Glutamatergic neuron (in vitro differentiated cells): ENCODE measurements at regions not wholly inside any gene's neighbourhood (a gene's known extent, or its start where the extent isn't known, plus 50 kb on each side); places are given as distances from the start of the nearest gene placed in this dataset.

Experiments used
- DNase-seq: peaks from one replicate; pipeline ENCODE4 v3.0.0; 2022
- H3K27ac Mint-ChIP-seq: one replicate; pipeline ENCODE4 v1.8.0; 2020; ENCODE audit warnings: mild to moderate bottlenecking, mixed read lengths, inconsistent platforms; ENCODE audit not compliant: unreplicated experiment
- H3K27me3 Mint-ChIP-seq: one replicate; pipeline ENCODE4 v1.8.0; 2020; ENCODE audit warnings: mild to moderate bottlenecking, moderate library complexity, mixed read lengths, inconsistent platforms; ENCODE audit not compliant: unreplicated experiment
- H3K36me3 Mint-ChIP-seq: one replicate; pipeline ENCODE4 v1.8.0; 2020; ENCODE audit warnings: mild to moderate bottlenecking, mixed read lengths, inconsistent platforms; ENCODE audit not compliant: unreplicated experiment
- H3K4me1 Mint-ChIP-seq: one replicate; pipeline ENCODE4 v1.8.0; 2020; ENCODE audit warnings: mild to moderate bottlenecking, low read depth, mixed read lengths, inconsistent platforms; ENCODE audit not compliant: unreplicated experiment
- H3K4me3 Mint-ChIP-seq: one replicate; pipeline ENCODE4 v1.8.0; 2020; ENCODE audit warnings: mild to moderate bottlenecking, mixed read lengths, inconsistent platforms; ENCODE audit not compliant: unreplicated experiment
- H3K9me3 Mint-ChIP-seq: one replicate; pipeline ENCODE4 v1.8.0; 2020; ENCODE audit warnings: mild to moderate bottlenecking, moderate library complexity, mixed read lengths, inconsistent platforms; ENCODE audit not compliant: unreplicated experiment
- CTCF ChIP-seq: fragments of 200-600 bp; sonication (generic); IDR thresholded peaks from one replicate; pipeline ENCODE4 v1.5.0; 2021; ENCODE audit not compliant: partially characterized antibody, unreplicated experiment

GRCh38 chr20:10784554-10785183, 110.9 kb upstream of the JAG1 start:
- Mint-ChIP-seq H3K4me1 (peaks cover 9% of the 10 kb centered on the region), H3K27ac (no peak overlapping the region), H3K4me3 (no peak overlapping the region), H3K27me3 (no peaks in the 10 kb centered on the region), H3K9me3 (no peaks in the 10 kb centered on the region), H3K36me3 (no peaks in the 10 kb centered on the region)
- DNase-seq: no peak
- TF ChIP-seq CTCF: no peak

- H3K4me1 Mint-ChIP-seq: peaks cover 2% of the 10 kb centered on the region
These were observed 112.9 kb upstream of the JAG1 start for GRCh38 chr20:10786678-10787077.

GRCh38 chr20:10788055-10788454, 114.3 kb upstream of the JAG1 start:
- TF ChIP-seq CTCF: no peak
- H3K27me3 Mint-ChIP-seq: no peaks in the 10 kb centered on the region
- H3K9me3 Mint-ChIP-seq: no peaks in the 10 kb centered on the region
- H3K4me1 Mint-ChIP-seq: peaks cover 2% of the 10 kb centered on the region
- DNase-seq: no peak
- H3K27ac Mint-ChIP-seq: no peak overlapping the region
- no peaks in the 10 kb centered on the region for H3K36me3 Mint-ChIP-seq
- H3K4me3 Mint-ChIP-seq: no peak overlapping the region

More at GRCh38 chr20:10786678-10787077, 112.9 kb upstream of the JAG1 start:
- TF ChIP-seq CTCF: no peak
- Mint-ChIP-seq H3K36me3 (no peaks in the 10 kb centered on the region), H3K27me3 (no peaks in the 10 kb centered on the region), H3K27ac (no peak overlapping the region), H3K4me3 (no peak overlapping the region), H3K9me3 (no peaks in the 10 kb centered on the region)
- no peak for DNase-seq

GRCh38 chr20:10788877-10789276, 115.1 kb upstream of the JAG1 start:
- Mint-ChIP-seq H3K27me3 (no peaks in the 10 kb centered on the region), H3K27ac (no peak overlapping the region), H3K4me1 (peaks cover 2% of the 10 kb centered on the region), H3K9me3 (no peaks in the 10 kb centered on the region), H3K36me3 (no peaks in the 10 kb centered on the region), H3K4me3 (no peak overlapping the region)
- no peak for TF ChIP-seq CTCF
- no peak for DNase-seq

- H3K4me1 Mint-ChIP-seq: no peaks in the 10 kb centered on the region
- no peak overlapping the region for H3K4me3 Mint-ChIP-seq
- DNase-seq: no peak
- TF ChIP-seq CTCF: no peak
- H3K36me3 Mint-ChIP-seq: no peaks in the 10 kb centered on the region
- H3K27me3 Mint-ChIP-seq: no peaks in the 10 kb centered on the region
- no peak overlapping the region for H3K27ac Mint-ChIP-seq
- H3K9me3 Mint-ChIP-seq: no peaks in the 10 kb centered on the region
These were observed 115.6 kb upstream of the JAG1 start for GRCh38 chr20:10789386-10789785.
